Upper lobe of left lung (tissue), 6 donors: ENCODE measurements at regions not wholly inside any gene's neighbourhood (a gene's known extent, or its start where the extent isn't known, plus 50 kb on each side); places are given as distances from the start of the nearest gene placed in this dataset.
A peak's percentile ranks its signal among the peaks of the same experiment; 100 is the strongest.

Source experiments
- ATAC-seq, 2 donors: fragments of 200-7000 bp; cut with Tn5 transposase; one replicate each; pipeline ENCODE4 v1.9.1; 2022; ENCODE audit warnings: mild to moderate bottlenecking in 2 of 2, moderate library complexity in 2 of 2; ENCODE audit not compliant: low FRiP score in 2 of 2
- DNase-seq, 2 donors: peaks; one replicate each; pipeline ENCODE4 v3.0.0-alpha.2; 2019 to 2020
- H3K27ac ChIP-seq, 4 donors: fragments of 200-600 bp; sonication (generic); one replicate each; pipeline ENCODE4 v1.5.1; 2016 to 2019
- H3K27me3 ChIP-seq, 4 donors: fragments of 200-600 bp; sonication (generic); one replicate each; pipeline ENCODE4 v1.5.1; 2017 to 2019
- H3K36me3 ChIP-seq, 4 donors: fragments of 200-600 bp; sonication (generic); one replicate each; pipeline ENCODE4 v1.5.1; 2016 to 2019
- H3K4me1 ChIP-seq, 4 donors: fragments of 200-600 bp; sonication (generic); one replicate each; pipeline ENCODE4 v1.5.1; 2018 to 2019
- H3K4me3 ChIP-seq, 4 donors: fragments of 200-600 bp; sonication (generic); one replicate each; pipeline ENCODE4 v1.5.1; 2017 to 2019; ENCODE audit warnings: mild to moderate bottlenecking in 2 of 4, moderate library complexity in 1 of 4
- H3K9me3 ChIP-seq, 4 donors: fragments of 200-600 bp; sonication (generic); one replicate each; pipeline ENCODE4 v1.5.1; 2018 to 2019
- EP300 ChIP-seq, 4 donors: sonication (generic); formaldehyde crosslinking; IDR thresholded peaks; one replicate each; pipeline ENCODE4 v1.5.1; 2017; ENCODE audit warnings: antibody characterized with exemption in 4 of 4, control low read depth in 2 of 4
- POLR2A ChIP-seq, 4 donors: fragments of 450-650 bp; IDR thresholded peaks; one replicate each; pipeline ENCODE4 v1.5.1; 2016 to 2017; ENCODE audit warnings: antibody characterized with exemption in 4 of 4, mild to moderate bottlenecking in 2 of 4
- POLR2AphosphoS5 ChIP-seq, 2 donors: sonication (generic); formaldehyde crosslinking; IDR thresholded peaks; one replicate each; pipeline ENCODE4 v1.5.1; 2017; ENCODE audit warnings: antibody characterized with exemption in 2 of 2
- WGBS, 2 donors: methylation state at CpG; one replicate each; pipeline ENCODE4 v1.1.5; 2017 to 2018; 5-methylcytosine and 5-hydroxymethylcytosine counted together
- TF ChIP-seq, protein P1 (sequence below), 6 experiments: fragments of 450-650 bp in 4 of 6; fragments of 200-600 bp in 2 of 6; sonication (generic) in 2 of 6; IDR thresholded peaks; one replicate each; pipeline ENCODE4 v1.5.1; 2016 to 2019; ENCODE audit warnings: antibody characterized with exemption in 6 of 6
- donor health status: DM: no; HTN: no; CAD: no; lungs with moderate emphysema.
- donor health status: DM: no; HTN: yes; CAD: no; lungs with severe emphysema.

GRCh38 chr16:85416228-85417109 lies 196.7 kb upstream of the GSE1 start:
- peak; percentile 79 to 89 for ATAC-seq
- H3K27me3 ChIP-seq, result no peaks in the 10 kb centered on the region
- WGBS, 2 donors, result 52 to 78% methylated on average over 15 to 24 of the region's 24 CpGs
- H3K36me3 ChIP-seq, result no peaks in the 10 kb centered on the region
- H3K4me1 ChIP-seq, result peaks cover 0 to 18% (median 7%) of the 10 kb centered on the region in 4 donors
- TF ChIP-seq, protein P1, sequence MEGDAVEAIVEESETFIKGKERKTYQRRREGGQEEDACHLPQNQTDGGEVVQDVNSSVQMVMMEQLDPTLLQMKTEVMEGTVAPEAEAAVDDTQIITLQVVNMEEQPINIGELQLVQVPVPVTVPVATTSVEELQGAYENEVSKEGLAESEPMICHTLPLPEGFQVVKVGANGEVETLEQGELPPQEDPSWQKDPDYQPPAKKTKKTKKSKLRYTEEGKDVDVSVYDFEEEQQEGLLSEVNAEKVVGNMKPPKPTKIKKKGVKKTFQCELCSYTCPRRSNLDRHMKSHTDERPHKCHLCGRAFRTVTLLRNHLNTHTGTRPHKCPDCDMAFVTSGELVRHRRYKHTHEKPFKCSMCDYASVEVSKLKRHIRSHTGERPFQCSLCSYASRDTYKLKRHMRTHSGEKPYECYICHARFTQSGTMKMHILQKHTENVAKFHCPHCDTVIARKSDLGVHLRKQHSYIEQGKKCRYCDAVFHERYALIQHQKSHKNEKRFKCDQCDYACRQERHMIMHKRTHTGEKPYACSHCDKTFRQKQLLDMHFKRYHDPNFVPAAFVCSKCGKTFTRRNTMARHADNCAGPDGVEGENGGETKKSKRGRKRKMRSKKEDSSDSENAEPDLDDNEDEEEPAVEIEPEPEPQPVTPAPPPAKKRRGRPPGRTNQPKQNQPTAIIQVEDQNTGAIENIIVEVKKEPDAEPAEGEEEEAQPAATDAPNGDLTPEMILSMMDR (IDR thresholded peaks at IDR 0.05), result peak; percentile 75 to 89 (median 84)
- TF ChIP-seq EP300 (IDR thresholded peaks at IDR 0.05) (peak in 1 of 4 donors; percentile 38), POLR2AphosphoS5 (IDR thresholded peaks at IDR 0.05) (no peak), POLR2A (IDR thresholded peaks at IDR 0.05) (no peak)
- no peaks in the 10 kb centered on the region for H3K9me3 ChIP-seq
- H3K4me3 ChIP-seq, result peak overlapping the region in 2 of 4 donors; percentile 25
- peak; percentile 85 to 92 for DNase-seq
- peak overlapping the region in 1 of 4 donors; percentile 35 for H3K27ac ChIP-seq

DNA sequence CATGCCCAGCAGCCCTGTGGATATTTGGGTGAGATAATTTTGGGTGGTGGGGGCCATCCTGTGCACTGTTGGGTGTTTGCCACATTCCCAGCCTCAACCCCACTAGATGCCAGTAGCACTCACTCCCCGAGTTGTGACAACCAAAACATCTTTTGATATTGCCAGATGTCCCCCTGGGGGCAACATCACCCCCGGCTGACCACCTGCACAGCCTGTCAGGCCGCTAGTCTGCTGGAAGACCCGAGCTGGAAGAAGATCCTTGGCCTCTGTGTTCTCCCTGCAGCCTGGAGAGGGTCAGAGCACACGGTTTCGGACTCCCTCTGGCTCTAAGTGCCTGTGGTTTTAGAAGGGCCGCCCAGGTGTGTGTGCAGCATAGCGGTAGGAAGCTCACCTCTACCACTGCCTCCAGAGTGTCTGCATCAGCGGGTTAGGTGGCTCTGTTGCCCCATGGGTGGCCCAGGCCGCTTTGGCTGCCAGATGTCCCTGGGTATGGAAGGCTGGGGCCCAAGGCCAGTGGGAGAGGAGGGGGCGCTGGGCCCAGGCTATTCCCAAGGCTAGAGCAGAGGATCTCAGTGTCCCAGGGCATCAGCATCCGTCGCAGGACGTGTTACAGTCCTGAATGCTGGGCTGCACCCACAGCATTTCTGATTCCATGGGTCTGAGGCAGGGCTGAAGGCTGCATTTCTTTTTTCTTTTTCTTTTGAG lies 195.8 kb upstream of the GSE1 start:
- H3K27ac ChIP-seq, result no peak overlapping the region
- peak in 1 of 2 donors; percentile 47 for DNase-seq
- H3K4me3 ChIP-seq, result no peak overlapping the region
- ATAC-seq, result no peak
- H3K9me3 ChIP-seq, result no peaks in the 10 kb centered on the region
- H3K36me3 ChIP-seq, result no peaks in the 10 kb centered on the region
- TF ChIP-seq, protein P1 (IDR thresholded peaks at IDR 0.05), result no peak
- TF ChIP-seq POLR2A (IDR thresholded peaks at IDR 0.05) (no peak), POLR2AphosphoS5 (IDR thresholded peaks at IDR 0.05) (no peak), EP300 (IDR thresholded peaks at IDR 0.05) (no peak)
- H3K27me3 ChIP-seq, result no peaks in the 10 kb centered on the region
- 81 to 84% methylated on average over 14 of the region's 14 CpGs for WGBS, 2 donors
- peaks cover 3 to 25% (median 13%) of the 10 kb centered on the region in 4 donors for H3K4me1 ChIP-seq

GRCh38 chr16:85418978-85419491 lies 194.1 kb upstream of the GSE1 start:
- Histone ChIP-seq H3K9me3 (no peaks in the 10 kb centered on the region), H3K4me3 (no peak overlapping the region), H3K27me3 (no peaks in the 10 kb centered on the region), H3K27ac (no peak overlapping the region), H3K36me3 (no peaks in the 10 kb centered on the region), H3K4me1 (peaks cover 3 to 40% (median 25%) of the 10 kb centered on the region in 4 donors)
- no peak for DNase-seq
- WGBS, 2 donors, result 88 to 90% methylated on average over 13 to 17 of the region's 17 CpGs
- no peak for ATAC-seq
- TF ChIP-seq POLR2A (IDR thresholded peaks at IDR 0.05) (no peak), POLR2AphosphoS5 (IDR thresholded peaks at IDR 0.05) (no peak), EP300 (IDR thresholded peaks at IDR 0.05) (no peak)
- TF ChIP-seq, protein P1 (IDR thresholded peaks at IDR 0.05), result no peak

GRCh38 chr16:85419503-85420408 lies 193.4 kb upstream of the GSE1 start:
- H3K27me3 ChIP-seq, result no peaks in the 10 kb centered on the region
- TF ChIP-seq POLR2A (IDR thresholded peaks at IDR 0.05) (no peak), EP300 (IDR thresholded peaks at IDR 0.05) (no peak), POLR2AphosphoS5 (IDR thresholded peaks at IDR 0.05) (no peak)
- TF ChIP-seq, protein P1 (IDR thresholded peaks at IDR 0.05), result no peak
- H3K36me3 ChIP-seq, result no peaks in the 10 kb centered on the region
- no peak overlapping the region for H3K27ac ChIP-seq
- 87 to 90% methylated on average over 17 to 21 of the region's 21 CpGs for WGBS, 2 donors
- H3K9me3 ChIP-seq, result no peaks in the 10 kb centered on the region
- H3K4me3 ChIP-seq, result no peak overlapping the region
- H3K4me1 ChIP-seq, result peaks cover 3 to 47% (median 28%) of the 10 kb centered on the region in 4 donors
- DNase-seq, result no peak
- no peak for ATAC-seq
